Nucleus accumbens (tissue), 56 donors: ENCODE measurements at regions not wholly inside any gene's neighbourhood (a gene's known extent, or its start where the extent isn't known, plus 50 kb on each side); places are given as distances from the start of the nearest gene placed in this dataset.
"Not testable (repeated sequence)": the region's sequence is repeated elsewhere in the genome, so short reads cannot be mapped to it uniquely, and the experiment has no call there.

Experiments
- DNase-seq, 56 donors: peaks; one replicate each; lab custom pipeline; 2025; lab: John Stamatoyannopoulos, UW

GRCh38 chrX:113790987-113791386 lies 792.9 kb upstream of the HTR2C start:
- no peak for DNase-seq

GRCh38 chrX:113784754-113785153 lies 799.1 kb upstream of the HTR2C start:
- DNase-seq: not testable (repeated sequence)

- no peak for DNase-seq
These were observed 813.1 kb upstream of the HTR2C start for GRCh38 chrX:113770806-113771205.

DNA sequence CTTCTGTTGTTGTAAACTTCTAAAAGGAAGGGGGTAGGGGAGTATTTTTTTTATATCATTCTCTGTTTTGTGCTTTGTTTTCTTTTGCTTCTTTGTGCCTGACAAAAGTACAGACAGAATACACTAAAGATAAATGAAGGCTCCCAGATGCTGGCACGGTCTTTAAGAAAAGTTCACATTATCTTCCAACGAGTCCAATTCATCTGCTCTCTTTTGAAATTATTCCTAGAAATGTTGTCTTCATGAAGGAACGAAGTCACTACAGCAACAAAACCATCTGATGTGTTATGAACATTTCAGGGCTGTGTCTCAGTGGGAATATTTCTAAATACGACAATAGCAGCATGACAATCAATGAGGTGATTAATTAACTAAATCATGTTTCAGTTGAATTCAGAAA lies 813.8 kb upstream of the HTR2C start:
- DNase-seq: no peak

- DNase-seq: no peak
These were observed 824.5 kb upstream of the HTR2C start for GRCh38 chrX:113759422-113759821.

GRCh38 chrX:113747274-113747973 lies 836.5 kb upstream of the HTR2C start:
- no peak for DNase-seq

DNA sequence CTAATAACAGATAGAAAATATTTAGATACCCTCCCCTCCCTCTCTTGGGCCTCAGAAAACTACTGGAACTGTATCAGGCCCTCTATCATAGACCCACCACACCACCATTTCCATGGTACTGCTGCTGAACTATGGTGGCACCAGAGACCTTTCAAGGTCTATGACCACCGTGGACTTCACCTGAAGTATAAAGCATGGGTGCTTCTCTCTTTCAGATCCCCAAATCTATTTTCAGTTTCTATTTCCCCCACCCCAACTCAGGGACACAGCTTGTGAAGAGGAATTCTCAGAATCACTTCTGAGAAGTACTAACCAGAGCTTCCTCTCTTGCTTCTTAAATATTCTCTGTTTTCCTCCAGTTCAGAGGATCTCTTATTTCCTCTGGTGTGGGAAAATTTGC lies 840.8 kb upstream of the HTR2C start:
- DNase-seq: no peak

- DNase-seq: no peak
These were observed 842.1 kb upstream of the HTR2C start for GRCh38 chrX:113741744-113742143.

GRCh38 chrX:113728937-113729336 lies 854.9 kb upstream of the HTR2C start:
- DNase-seq: no peak

DNA sequence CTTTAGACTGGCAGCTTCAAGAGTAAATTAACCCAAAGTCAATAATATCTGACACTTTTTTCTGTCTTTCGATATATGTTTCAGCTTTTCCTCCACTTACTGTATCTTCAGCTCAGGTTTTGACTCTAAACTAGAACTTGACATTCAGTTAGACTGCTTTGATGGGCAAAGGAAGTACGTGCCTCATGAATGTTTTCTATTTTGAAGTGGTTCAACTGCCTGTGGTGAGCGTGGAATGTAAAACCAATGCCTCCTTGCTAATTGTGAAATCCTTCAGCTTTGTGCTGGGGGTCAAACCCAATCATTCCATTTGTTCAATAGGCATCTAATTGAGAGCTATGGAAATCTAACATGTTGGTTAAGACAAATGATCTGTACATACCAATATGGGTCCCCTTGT lies 857.0 kb upstream of the HTR2C start:
- no peak for DNase-seq

DNA sequence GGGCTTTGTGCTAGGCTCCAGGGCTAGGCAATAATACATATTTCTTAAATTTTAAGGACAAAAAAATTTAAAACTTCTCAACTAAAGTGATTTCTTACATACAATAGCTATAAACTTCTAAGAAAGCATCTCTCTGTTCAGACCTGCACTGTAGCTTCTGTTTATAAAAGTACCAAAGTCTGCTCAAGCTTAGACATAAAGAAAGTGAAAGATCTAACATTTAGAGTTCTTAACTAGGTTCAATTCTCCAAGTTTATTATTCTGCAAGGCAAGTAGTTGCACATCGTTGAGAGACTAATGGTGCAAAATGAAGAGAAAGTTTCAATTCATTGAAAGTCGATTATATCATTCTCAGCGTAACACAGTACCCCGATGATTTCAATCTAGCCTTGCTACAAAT lies 857.4 kb upstream of the HTR2C start:
- no peak for DNase-seq

DNA sequence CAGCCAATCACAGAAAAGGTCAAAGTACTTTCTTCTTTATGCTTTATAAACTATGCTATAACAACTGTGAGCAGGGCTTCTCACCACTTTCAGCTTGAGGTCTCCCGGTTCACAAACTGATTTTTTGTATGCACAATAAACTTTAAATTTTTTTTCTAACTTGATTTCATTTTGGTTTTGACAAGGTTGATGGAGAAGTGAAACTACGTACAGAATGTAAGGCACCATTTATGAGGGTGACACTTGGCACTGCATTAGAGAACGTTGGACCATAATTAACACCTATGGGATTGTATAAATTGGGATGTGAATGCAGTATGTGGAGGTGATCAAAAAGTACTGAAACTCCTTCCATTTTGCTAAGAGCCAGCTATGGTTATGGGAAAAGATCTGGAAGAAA lies 857.9 kb upstream of the HTR2C start:
- no peak for DNase-seq

- DNase-seq: no peak
These were observed 859.3 kb upstream of the AMOT start for GRCh38 chrX:113699939-113700338.

DNA sequence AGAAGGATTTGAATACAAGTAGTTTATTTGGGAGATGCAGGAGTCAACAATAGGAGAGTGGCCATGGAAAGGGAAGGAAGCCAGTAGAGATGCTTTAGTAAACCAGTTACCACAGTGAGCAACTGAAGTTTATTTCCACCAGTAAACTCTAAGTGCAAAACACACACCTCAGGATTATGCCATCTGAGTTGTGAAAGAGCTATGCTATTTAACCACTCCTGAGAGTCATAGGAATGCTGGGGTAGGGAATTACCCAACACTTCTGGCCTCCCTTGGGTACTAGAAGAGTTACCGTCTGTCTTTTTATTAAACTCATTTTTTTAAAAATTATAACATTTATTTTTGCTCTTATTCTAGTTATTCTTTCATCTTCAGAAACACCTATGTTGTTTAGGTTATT lies 834.6 kb upstream of the AMOT start:
- DNase-seq: no peak

DNA sequence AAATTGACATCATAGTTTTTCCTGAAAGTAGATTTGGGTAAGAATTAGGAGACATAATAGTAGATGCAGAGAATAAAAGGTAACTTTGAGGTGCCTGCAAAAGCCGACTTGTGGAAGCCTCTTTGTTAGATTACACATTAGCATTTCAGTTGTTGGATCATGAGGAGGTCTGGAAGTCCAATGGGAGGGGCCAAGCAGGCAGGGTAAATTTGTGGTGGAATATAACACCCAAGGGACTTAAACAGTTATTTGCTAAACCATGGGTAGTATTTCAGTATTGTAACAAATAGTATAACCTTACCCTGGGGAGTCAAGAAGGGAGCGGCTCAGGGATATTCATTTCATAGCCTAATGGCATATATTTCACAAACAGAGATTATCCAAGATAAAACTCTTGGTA lies 810.7 kb upstream of the AMOT start:
- no peak for DNase-seq

GRCh38 chrX:113644426-113644825 lies 803.8 kb upstream of the AMOT start:
- no peak for DNase-seq

DNA sequence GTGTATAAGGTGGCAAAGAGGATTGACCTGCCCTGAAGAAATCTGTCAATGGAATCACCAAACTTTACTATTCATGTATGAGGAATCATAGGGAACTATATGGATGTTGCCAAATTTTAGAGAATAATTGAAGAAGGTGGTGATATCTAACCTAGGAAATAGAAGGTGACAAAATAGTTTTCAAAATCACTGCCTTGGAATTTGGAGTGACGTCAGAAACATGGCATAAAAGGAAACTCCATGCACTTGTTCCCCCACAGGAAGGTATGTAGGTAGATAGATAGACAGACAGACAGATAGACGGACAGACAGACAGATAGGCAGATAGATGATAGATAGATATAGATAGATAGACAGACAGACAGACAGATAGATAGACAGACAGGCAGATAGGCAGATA lies 793.9 kb upstream of the AMOT start:
- no peak for DNase-seq

GRCh38 chrX:113629326-113629725 lies 788.7 kb upstream of the AMOT start:
- DNase-seq: no peak

GRCh38 chrX:113594123-113594841 lies 753.7 kb upstream of the AMOT start:
- DNase-seq: no peak

DNA sequence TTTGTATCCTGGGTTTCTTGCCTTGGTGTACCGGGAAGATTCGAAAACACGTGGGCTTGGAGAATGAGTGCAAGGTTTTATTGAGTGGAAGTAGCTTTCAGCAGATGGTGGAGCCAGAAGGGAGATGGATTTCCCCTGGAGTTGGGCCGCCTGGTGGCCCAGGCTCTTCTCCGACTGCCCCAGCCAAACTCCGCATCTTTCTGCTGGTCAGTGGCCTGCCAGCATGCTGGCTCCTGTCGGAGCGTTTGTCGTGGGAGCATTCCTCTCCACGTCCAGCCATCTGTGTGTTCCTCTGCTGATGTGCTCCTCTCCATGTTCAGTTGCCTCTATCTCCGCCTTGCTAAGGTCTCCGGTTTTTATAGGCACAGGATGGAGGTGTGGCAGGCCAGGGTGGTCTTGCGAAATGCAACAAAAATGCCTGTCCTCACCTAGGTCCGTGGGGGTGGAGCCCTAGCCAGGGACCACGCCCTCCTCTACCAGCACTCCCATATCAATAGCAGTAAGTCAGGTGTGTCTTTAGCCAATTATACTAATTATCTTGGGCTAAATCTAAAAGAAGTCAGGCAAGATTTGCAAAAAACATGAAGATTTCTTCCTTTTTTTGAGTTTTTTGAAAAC lies 745.8 kb upstream of the AMOT start:
- DNase-seq: no peak

GRCh38 chrX:113580486-113580885 lies 739.9 kb upstream of the AMOT start:
- no peak for DNase-seq

DNA sequence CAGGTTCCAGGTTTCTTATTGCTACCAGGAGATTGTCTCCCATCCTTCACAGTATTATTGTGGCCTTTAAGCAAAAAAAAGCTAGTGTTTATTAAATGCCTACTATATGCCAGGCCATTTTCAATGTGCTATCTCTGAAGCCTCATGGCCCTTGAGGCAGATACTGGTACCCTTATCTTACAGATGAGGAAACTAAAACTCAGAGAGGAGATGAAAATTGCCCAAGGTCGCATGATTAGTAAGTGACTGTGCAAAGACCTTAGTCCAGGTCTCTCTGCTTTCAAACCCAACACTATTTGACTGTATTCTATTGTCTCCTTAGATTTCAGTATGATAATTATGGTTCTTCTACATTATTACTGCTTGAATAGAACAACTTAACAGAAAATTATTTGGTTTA lies 717.9 kb upstream of the AMOT start:
- no peak for DNase-seq
